Right atrium auricular region (tissue), 2 donors: ENCODE measurements at regions not wholly inside any gene's neighbourhood (a gene's known extent, or its start where the extent isn't known, plus 50 kb on each side); places are given as distances from the start of the nearest gene placed in this dataset.

ENCODE experiments used
- DNase-seq: peaks from one replicate; pipeline ENCODE4 v3.0.0-alpha.2; 2019; ENCODE audit warnings: low spot score
- H3K27ac ChIP-seq, 2 donors: fragments of 200-600 bp; sonication (generic); 1 replicate in 1 of 2; 2 replicates in 1 of 2; pipeline ENCODE4 v1.5.1; 2016 to 2019
- H3K27me3 ChIP-seq, 2 donors: fragments of 200-600 bp; sonication (generic); one replicate each; pipeline versions ENCODE4 v1.5.1 to v1.6.0; 2017 to 2019
- H3K36me3 ChIP-seq: fragments of 200-600 bp; sonication (generic); one replicate; pipeline ENCODE4 v1.5.1; 2016
- H3K4me1 ChIP-seq, 2 donors: fragments of 200-600 bp; sonication (generic); one replicate each; pipeline versions ENCODE4 v1.5.1 to v1.6.0; 2017 to 2019
- H3K4me3 ChIP-seq, 2 donors: fragments of 200-600 bp; sonication (generic); 1 replicate in 1 of 2; 2 replicates in 1 of 2; pipeline ENCODE4 v1.5.1; 2017 to 2019; ENCODE audit warnings: mild to moderate bottlenecking in 1 of 2, moderate library complexity in 1 of 2
- H3K9me3 ChIP-seq, 2 donors: fragments of 200-600 bp; sonication (generic); one replicate each; pipeline ENCODE4 v1.5.1; 2019
- TF ChIP-seq, protein P1 (sequence below), 2 donors: fragments of 200-600 bp; sonication (generic); IDR thresholded peaks; one replicate each; pipeline ENCODE4 v1.5.1; 2019; ENCODE audit warnings: antibody characterized with exemption in 2 of 2

DNA sequence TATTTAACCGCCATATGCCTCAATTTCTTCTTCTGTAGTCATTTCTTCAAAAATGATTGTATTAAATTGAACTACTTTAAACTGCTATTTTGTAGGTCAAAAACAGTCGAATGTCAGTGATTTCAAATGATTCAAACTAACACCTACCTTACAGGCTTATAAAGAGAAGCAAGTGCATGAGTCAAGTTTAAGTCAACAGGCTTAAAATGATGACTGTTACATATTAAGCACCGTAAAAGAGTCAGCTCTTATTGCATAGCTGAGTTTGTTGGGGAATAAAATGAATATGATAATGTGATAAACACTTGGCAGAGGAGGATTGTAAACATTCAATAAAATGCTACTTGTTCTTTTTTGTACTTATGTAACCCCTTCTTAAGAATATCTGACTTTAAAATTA, 90.1 kb upstream of the ANKRD1 start:
- peaks cover 0 to 8% of the 10 kb centered on the region in 2 donors for H3K4me1 ChIP-seq

DNA sequence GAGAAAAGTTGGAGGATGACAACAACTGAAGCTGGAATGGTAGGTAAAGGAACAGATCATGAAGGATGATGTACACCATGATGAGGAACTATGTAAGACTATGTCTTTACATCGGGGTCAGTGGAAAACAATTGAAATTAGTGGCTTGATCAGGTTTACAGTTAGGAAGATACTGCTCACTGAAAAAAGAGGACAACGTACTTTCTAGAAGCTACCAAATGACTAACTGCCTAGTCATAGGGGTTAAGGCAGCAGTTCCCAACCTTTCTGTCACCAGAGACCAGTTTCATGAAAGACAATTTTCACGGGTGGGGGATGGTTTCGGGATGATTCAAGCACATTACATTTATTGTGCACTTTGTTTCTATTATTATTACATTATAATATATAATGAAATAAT, 91.6 kb upstream of the ANKRD1 start:
- no peak overlapping the region for H3K4me3 ChIP-seq
- no peaks in the 10 kb centered on the region for H3K9me3 ChIP-seq
- no peak overlapping the region for H3K27ac ChIP-seq
- H3K27me3 ChIP-seq, result no peaks in the 10 kb centered on the region
- no peaks in the 10 kb centered on the region for H3K4me1 ChIP-seq
- DNase-seq, result no peak
- TF ChIP-seq, protein P1, sequence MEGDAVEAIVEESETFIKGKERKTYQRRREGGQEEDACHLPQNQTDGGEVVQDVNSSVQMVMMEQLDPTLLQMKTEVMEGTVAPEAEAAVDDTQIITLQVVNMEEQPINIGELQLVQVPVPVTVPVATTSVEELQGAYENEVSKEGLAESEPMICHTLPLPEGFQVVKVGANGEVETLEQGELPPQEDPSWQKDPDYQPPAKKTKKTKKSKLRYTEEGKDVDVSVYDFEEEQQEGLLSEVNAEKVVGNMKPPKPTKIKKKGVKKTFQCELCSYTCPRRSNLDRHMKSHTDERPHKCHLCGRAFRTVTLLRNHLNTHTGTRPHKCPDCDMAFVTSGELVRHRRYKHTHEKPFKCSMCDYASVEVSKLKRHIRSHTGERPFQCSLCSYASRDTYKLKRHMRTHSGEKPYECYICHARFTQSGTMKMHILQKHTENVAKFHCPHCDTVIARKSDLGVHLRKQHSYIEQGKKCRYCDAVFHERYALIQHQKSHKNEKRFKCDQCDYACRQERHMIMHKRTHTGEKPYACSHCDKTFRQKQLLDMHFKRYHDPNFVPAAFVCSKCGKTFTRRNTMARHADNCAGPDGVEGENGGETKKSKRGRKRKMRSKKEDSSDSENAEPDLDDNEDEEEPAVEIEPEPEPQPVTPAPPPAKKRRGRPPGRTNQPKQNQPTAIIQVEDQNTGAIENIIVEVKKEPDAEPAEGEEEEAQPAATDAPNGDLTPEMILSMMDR (IDR thresholded peaks at IDR 0.05), result no peak
- H3K36me3 ChIP-seq, result no peaks in the 10 kb centered on the region

More for the DNA sequence above, 90.1 kb upstream of the ANKRD1 start:
- H3K27me3 ChIP-seq, result no peaks in the 10 kb centered on the region
- TF ChIP-seq, protein P1 (IDR thresholded peaks at IDR 0.05), result no peak
- no peak for DNase-seq
- H3K36me3 ChIP-seq, result no peaks in the 10 kb centered on the region
- no peaks in the 10 kb centered on the region for H3K9me3 ChIP-seq
- no peak overlapping the region for H3K4me3 ChIP-seq
- no peak overlapping the region for H3K27ac ChIP-seq

DNA sequence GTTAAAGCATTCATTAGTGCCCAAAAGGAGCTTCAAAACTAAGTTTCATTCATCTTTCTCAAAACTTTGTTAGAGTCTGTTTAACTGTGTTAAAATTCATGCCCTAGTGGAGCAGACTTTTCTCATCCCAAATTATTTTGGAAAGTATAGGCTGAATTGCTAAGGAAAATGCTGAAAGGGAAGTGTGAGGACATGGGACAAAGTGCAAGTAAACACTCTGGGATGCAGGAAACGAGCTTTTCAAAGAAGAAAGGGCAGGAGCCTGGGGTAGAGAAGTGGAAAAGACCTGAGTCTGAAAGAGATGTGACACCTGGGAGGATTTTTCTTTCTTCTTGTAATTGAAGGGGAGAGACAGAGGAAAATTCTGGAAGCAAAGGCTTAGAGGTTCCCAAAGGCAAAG, 93.1 kb upstream of the ANKRD1 start:
- no peak overlapping the region for H3K4me3 ChIP-seq
- no peaks in the 10 kb centered on the region for H3K27me3 ChIP-seq
- no peaks in the 10 kb centered on the region for H3K4me1 ChIP-seq
- no peaks in the 10 kb centered on the region for H3K36me3 ChIP-seq
- H3K9me3 ChIP-seq, result no peaks in the 10 kb centered on the region
- H3K27ac ChIP-seq, result no peak overlapping the region
- DNase-seq, result no peak
- TF ChIP-seq, protein P1 (IDR thresholded peaks at IDR 0.05), result no peak

DNA sequence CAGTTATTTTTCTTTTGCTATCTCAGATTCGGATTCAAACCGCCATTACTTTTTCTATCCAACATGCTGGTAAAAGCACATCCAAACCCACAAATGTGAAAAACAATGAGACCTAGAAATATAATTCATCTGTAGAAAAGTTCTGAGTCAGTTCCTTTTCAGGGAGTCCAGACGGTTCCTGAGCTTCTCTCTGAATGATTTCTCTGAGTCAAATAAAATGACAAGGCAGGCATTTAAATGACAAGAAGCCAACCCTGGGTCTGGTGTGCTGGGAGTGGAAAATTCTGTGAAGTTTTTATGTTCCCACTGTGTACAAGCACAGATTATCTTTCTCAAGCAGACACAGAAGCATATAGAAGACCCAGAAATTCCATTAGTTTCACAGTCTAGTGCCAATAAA, 96.3 kb upstream of the ANKRD1 start:
- DNase-seq, result no peak
- Histone ChIP-seq H3K27me3 (no peaks in the 10 kb centered on the region), H3K27ac (no peak overlapping the region), H3K36me3 (no peaks in the 10 kb centered on the region), H3K4me3 (no peak overlapping the region), H3K4me1 (peaks cover 0 to 6% of the 10 kb centered on the region in 2 donors), H3K9me3 (no peaks in the 10 kb centered on the region)
- TF ChIP-seq, protein P1 (IDR thresholded peaks at IDR 0.05), result no peak

DNA sequence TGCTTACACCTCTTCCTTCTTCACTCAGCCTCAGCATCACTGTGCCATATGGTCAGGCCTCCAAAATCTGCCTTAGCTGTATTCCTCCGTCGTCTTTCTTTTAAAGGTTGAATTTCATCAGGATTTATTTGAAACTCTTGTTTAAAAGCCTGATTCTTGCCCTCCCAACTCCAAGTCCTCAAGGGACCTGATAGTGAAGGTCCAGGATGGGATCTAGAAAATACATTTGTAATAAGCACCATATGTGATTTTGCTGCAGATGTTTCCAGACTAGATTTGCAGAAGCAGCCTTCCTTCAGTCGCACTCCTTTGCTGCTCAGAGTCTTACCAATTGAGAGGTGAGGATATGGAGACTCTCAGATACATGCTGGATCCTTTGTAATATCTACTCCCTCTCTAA, 101.0 kb upstream of the ANKRD1 start:
- H3K27me3 ChIP-seq, result no peaks in the 10 kb centered on the region
- H3K36me3 ChIP-seq, result no peaks in the 10 kb centered on the region
- peaks cover 0 to 30% of the 10 kb centered on the region in 2 donors for H3K4me1 ChIP-seq
- H3K4me3 ChIP-seq, result no peak overlapping the region
- peak overlapping the region; percentile 65 to 83 for H3K27ac ChIP-seq
- TF ChIP-seq, protein P1 (IDR thresholded peaks at IDR 0.05), result no peak
- H3K9me3 ChIP-seq, result no peaks in the 10 kb centered on the region
- DNase-seq, result no peak

DNA sequence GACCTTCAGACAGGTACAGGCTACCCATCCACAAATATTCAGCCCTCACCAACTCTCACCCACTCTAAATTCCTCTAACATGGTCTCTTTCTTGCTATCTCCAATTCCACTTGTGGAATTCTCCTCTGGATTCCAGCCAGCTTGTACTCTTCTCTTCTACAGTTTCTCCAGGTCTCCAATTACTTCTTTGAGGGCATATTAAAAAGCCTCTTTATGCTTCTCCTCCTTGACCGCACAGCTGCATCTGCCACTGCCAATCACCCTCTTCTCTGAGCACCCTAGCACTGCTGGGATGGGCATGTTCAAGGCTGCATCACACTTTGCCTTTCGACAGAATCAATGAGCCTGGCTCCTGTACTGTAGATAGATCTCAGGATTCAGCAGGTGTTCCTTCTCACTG, 101.5 kb upstream of the ANKRD1 start:
- Histone ChIP-seq H3K9me3 (no peaks in the 10 kb centered on the region), H3K27me3 (no peaks in the 10 kb centered on the region), H3K4me1 (peaks cover 0 to 30% of the 10 kb centered on the region in 2 donors), H3K36me3 (no peaks in the 10 kb centered on the region), H3K27ac (peak overlapping the region; percentile 65 to 83), H3K4me3 (no peak overlapping the region)
- TF ChIP-seq, protein P1 (IDR thresholded peaks at IDR 0.05), result no peak
- no peak for DNase-seq
